ENCODE measurements at regions not wholly inside any gene's neighbourhood (a gene's known extent, or its start where the extent isn't known, plus 50 kb on each side); places are given as distances from the start of the nearest gene placed in this dataset.

- TF ChIP-seq, protein P1, sequence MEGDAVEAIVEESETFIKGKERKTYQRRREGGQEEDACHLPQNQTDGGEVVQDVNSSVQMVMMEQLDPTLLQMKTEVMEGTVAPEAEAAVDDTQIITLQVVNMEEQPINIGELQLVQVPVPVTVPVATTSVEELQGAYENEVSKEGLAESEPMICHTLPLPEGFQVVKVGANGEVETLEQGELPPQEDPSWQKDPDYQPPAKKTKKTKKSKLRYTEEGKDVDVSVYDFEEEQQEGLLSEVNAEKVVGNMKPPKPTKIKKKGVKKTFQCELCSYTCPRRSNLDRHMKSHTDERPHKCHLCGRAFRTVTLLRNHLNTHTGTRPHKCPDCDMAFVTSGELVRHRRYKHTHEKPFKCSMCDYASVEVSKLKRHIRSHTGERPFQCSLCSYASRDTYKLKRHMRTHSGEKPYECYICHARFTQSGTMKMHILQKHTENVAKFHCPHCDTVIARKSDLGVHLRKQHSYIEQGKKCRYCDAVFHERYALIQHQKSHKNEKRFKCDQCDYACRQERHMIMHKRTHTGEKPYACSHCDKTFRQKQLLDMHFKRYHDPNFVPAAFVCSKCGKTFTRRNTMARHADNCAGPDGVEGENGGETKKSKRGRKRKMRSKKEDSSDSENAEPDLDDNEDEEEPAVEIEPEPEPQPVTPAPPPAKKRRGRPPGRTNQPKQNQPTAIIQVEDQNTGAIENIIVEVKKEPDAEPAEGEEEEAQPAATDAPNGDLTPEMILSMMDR (IDR thresholded peaks at IDR 0.05; ENCODE audit: low read depth, low read length): no peak
- H3K4me3 ChIP-seq (ENCODE audit: low read depth, low read length): no peak overlapping the region
Observed at GRCh38 chr6:6796818-6797217, 208.3 kb downstream of the LY86 start.

DNA sequence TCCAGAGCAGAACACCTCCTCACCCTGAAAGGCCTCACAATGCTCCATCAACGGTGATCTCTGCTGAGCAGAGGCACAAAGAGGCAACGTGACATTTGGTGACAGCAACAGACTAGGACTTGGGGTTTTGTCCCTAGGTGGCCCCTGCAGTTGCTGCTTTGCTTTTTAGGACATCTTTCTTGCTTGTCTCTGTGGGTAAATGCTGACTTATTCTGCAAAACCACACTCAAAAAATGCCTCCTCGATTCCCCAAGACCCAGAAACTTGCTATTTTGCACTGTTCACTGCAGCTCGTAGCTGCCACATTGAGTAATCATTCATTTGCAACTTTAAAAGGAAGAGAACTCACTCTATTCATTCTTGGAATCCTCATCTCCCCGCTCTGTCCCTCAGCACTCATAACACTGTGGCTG is 209.9 kb downstream of the LY86 start:
- TF ChIP-seq, protein P1 (IDR thresholded peaks at IDR 0.05; ENCODE audit: low read depth, low read length): no peak
- H3K4me3 ChIP-seq (ENCODE audit: low read depth, low read length): no peak overlapping the region

DNA sequence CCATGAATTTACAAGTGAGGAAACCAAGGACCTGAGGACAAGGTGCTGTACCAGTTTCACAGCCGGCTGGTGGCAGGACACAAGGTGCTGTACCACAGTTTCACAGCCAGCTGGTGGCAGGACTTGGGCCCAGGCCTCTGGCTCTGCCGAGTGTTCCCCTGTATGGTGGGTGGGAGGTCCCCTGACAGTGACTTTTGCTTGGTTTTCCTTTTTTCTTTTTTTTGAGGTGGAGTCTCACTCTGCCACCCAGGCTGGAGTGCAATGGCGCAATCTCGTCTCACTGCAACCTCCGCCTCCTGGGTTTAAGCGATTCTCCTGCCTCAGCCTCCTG is 212.4 kb downstream of the LY86 start:
- no peak overlapping the region for H3K4me3 ChIP-seq (ENCODE audit: low read depth, low read length)
- TF ChIP-seq, protein P1 (IDR thresholded peaks at IDR 0.05; ENCODE audit: low read depth, low read length): no peak

DNA sequence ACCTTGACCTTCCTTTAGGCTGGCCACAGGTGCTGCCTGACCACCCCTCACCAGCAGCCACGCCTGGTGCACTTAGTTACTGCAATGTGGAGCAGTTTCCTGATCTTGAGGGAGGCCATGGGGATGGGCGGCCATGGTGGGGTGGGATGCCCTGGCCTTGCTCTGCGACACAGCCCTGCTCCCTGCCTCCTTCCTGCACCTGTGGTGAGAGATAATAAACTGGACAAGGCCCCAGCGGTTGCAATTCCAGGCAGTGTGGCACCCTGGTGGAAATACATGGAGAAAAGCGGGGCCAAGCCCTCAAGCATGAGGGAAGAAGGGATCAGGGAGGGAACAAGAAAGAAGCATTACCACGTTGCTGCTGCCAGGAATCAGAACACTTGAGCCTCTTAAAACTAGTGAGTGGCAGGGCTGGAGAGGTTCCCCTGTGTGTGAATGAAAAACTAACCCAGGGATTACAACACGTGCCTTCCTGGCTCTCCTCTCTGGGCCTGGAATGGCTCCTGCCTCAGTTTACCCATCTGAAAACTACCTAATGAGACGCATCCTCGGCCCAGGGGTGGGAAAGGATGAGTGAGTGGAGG is 213.2 kb downstream of the LY86 start:
- H3K4me3 ChIP-seq (ENCODE audit: low read depth, low read length): no peak overlapping the region
- TF ChIP-seq, protein P1 (IDR thresholded peaks at IDR 0.05; ENCODE audit: low read depth, low read length): no peak

- TF ChIP-seq, protein P1 (IDR thresholded peaks at IDR 0.05; ENCODE audit: low read depth, low read length): no peak
- no peak overlapping the region for H3K4me3 ChIP-seq (ENCODE audit: low read depth, low read length)
Observed at GRCh38 chr6:6803180-6803977, 214.9 kb downstream of the LY86 start.

DNA sequence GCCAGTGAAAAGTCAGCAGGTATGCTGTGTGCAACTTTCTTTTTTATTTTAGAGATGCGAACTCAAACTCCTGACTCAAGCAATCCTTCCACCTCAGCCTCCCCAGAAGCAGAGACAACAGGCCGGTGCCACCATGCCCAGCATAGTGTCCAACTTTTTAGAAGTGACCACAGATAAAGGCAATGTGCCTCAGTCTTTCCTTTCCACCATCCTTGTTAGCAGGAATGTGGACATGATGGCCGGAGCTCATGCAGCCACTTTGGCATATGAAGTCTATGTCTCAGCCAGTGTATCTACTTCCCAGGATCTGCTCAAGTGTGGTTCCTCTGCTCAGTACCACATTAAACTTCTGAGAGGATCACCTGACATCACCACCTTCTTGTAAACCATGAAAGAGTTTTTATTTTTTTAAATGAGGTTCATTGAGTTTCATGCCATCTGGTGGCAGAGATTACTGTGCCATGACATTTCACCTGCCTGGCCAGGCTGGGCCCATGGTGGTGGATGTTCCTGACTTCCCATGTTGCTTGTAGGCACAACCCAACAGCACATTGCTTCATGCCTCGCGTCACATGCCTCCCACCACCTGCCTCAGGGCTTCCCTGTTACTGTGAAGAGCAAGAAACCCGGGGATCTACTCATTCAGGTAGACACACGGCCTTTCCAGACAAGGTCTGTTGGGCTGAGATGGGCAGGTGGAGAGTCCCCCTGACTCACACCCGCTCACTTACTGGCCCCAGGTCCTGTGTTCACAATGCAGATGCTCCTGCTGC is 216.5 kb downstream of the LY86 start:
- TF ChIP-seq, protein P1 (IDR thresholded peaks at IDR 0.05; ENCODE audit: low read depth, low read length): no peak
- H3K4me3 ChIP-seq (ENCODE audit: low read depth, low read length): no peak overlapping the region

Data from WI38 (cell line).